Activated B cell treated with CpG ODN at 0.5 μM for 24 hours (primary cell): ENCODE measurements at regions not wholly inside any gene's neighbourhood (a gene's known extent, or its start where the extent isn't known, plus 50 kb on each side); places are given as distances from the start of the nearest gene placed in this dataset.

Experiments used
- ATAC-seq: fragments of 200-7000 bp; cut with Tn5 transposase; one replicate; pipeline ENCODE4 v1.10.0; 2021; ENCODE audit warnings: low read depth, mild to moderate bottlenecking, moderate library complexity
- CTCF ChIA-PET: fragments of 350-600 bp; sonication (Branson Sonifier 250); formaldehyde crosslinking; loops from one replicate; lab custom pipeline; 2021; ENCODE audit warnings: antibody characterized with exemption; lab: Charles Lee
- POLR2A ChIA-PET: fragments of 350-600 bp; sonication (Branson Sonifier 250); formaldehyde crosslinking; loops from one replicate; lab custom pipeline; 2021; ENCODE audit warnings: antibody characterized with exemption; lab: Charles Lee
- DNase-seq: peaks from one replicate; pipeline ENCODE4 v3.0.0; 2022
- H3K27ac Mint-ChIP-seq: one replicate; pipeline ENCODE4 v1.8.0; 2020; ENCODE audit warnings: mixed read lengths
- H3K27me3 Mint-ChIP-seq: one replicate; pipeline ENCODE4 v1.8.0; 2021; ENCODE audit warnings: mixed read lengths
- H3K36me3 Mint-ChIP-seq: one replicate; pipeline ENCODE4 v1.8.0; 2021; ENCODE audit warnings: low read depth, mixed read lengths
- H3K4me1 Mint-ChIP-seq: one replicate; pipeline ENCODE4 v1.8.0; 2021; ENCODE audit warnings: mixed read lengths
- H3K4me3 Mint-ChIP-seq: one replicate; pipeline ENCODE4 v1.8.0; 2020; ENCODE audit warnings: mild to moderate bottlenecking, mixed read lengths
- H3K9me3 Mint-ChIP-seq: one replicate; pipeline ENCODE4 v1.8.0; 2020; ENCODE audit warnings: mixed read lengths
- CTCF ChIP-seq: fragments of 200-600 bp; IDR thresholded peaks from one replicate; pipeline ENCODE4 v1.8.0; 2022; ENCODE audit warnings: antibody characterized with exemption, mild to moderate bottlenecking
- intact Hi-C: fragments of 100-400 bp; cut with micrococcal nuclease; formaldehyde crosslinking; loops from one replicate; pipeline ENCODE4 v1.15.1; 2024

GRCh38 chr13:44120849-44121755, 241.4 kb downstream of the LACC1 start:
- Mint-ChIP-seq H3K36me3 (no peaks in the 10 kb centered on the region), H3K4me1 (peaks cover 26% of the 10 kb centered on the region), H3K27me3 (no peaks in the 10 kb centered on the region), H3K27ac (no peak overlapping the region), H3K4me3 (no peak overlapping the region), H3K9me3 (peaks cover 12% of the 10 kb centered on the region)
- ATAC-seq = no peak
- ChIA-PET POLR2A (no interaction called here), CTCF (no interaction called here)
- no peak for DNase-seq
- intact Hi-C loops = no loop called here
- TF ChIP-seq CTCF = no peak

DNA sequence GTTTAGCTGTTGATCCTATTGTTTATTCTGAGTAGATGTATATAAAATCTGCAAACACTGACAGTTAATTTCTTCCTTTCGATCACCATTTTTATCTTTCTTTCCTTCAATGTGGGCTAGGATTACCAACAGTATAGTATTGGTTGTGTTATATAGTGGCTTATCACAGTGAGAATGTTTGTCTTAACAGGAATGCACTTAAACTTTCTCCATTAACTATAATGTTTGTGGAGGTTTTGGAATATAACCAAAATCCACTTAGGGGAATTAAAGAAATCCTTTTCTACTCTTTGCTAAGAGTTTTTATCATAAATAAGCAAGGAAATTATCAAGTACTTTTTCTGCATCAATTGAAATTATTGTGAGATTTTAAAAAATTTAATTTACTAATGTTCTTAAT, 244.6 kb downstream of the LACC1 start:
- Mint-ChIP-seq H3K4me3 (no peak overlapping the region), H3K4me1 (no peaks in the 10 kb centered on the region), H3K9me3 (peaks cover 12% of the 10 kb centered on the region), H3K27me3 (peaks cover 2% of the 10 kb centered on the region), H3K27ac (no peak overlapping the region), H3K36me3 (no peaks in the 10 kb centered on the region)
- intact Hi-C loops = no loop called here
- CTCF ChIA-PET = no interaction called here
- POLR2A ChIA-PET = no interaction called here
- ATAC-seq = no peak
- no peak for DNase-seq
- no peak for TF ChIP-seq CTCF

DNA sequence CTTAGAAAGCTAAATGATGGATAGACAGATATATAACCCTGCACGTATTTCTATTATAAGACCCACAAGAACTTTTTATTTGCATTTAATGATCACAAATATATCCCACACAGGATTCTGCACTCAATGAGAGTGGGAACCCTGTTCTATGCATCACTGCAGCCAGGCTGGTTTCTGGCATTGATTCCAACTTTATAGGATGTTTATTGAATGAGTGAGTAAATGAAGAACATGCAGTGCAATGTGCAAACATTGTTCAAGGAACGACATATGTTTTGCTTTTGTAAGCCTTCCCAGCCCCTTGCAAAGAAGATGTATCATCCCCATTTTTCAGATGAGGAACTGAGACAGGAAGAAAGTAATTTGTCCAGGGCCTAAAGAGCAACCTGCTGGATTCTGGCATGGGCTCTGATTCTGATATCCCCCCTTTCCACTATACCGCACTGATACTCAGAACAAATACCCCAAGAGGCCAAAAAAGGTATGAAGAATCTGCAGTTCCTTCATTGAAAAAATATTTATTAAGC, 246.3 kb downstream of the LACC1 start:
- H3K36me3 Mint-ChIP-seq = no peaks in the 10 kb centered on the region
- ChIA-PET CTCF (no interaction called here), POLR2A (no interaction called here)
- TF ChIP-seq CTCF = no peak
- peaks cover 12% of the 10 kb centered on the region for H3K9me3 Mint-ChIP-seq
- intact Hi-C loops = no loop called here
- H3K4me3 Mint-ChIP-seq = no peak overlapping the region
- no peak overlapping the region for H3K27ac Mint-ChIP-seq
- no peaks in the 10 kb centered on the region for H3K4me1 Mint-ChIP-seq
- no peak for ATAC-seq
- DNase-seq = no peak
- H3K27me3 Mint-ChIP-seq = peaks cover 9% of the 10 kb centered on the region

DNA sequence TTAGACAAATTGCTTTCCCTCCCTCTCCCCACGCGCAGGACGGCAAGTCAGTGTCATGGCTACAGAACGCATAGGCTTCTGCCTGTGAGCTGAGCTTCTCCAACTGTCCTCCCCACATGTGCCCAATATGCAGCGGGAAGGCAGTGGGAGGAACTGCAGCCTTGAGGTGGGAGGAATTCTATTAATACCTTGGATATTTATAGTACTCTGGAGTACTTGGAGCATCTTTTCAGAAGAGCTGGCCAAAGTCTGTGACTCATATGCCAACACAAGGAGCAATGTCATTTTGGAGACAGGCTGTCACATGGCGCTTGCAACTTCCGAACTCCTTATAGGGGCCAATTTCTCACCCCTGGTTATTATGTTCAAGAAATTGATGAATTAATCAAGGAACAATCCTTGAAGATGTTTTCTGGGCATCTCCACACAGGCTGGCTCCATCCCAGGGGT, 245.0 kb upstream of the SERP2 start:
- no peak overlapping the region for H3K4me3 Mint-ChIP-seq
- H3K27me3 Mint-ChIP-seq = peaks cover 11% of the 10 kb centered on the region
- H3K36me3 Mint-ChIP-seq = no peaks in the 10 kb centered on the region
- no peak for ATAC-seq
- peaks cover 8% of the 10 kb centered on the region for H3K9me3 Mint-ChIP-seq
- H3K4me1 Mint-ChIP-seq = no peaks in the 10 kb centered on the region
- TF ChIP-seq CTCF = no peak
- intact Hi-C loops = no loop called here
- DNase-seq = no peak
- ChIA-PET CTCF (no interaction called here), POLR2A (no interaction called here)
- H3K27ac Mint-ChIP-seq = no peak overlapping the region

DNA sequence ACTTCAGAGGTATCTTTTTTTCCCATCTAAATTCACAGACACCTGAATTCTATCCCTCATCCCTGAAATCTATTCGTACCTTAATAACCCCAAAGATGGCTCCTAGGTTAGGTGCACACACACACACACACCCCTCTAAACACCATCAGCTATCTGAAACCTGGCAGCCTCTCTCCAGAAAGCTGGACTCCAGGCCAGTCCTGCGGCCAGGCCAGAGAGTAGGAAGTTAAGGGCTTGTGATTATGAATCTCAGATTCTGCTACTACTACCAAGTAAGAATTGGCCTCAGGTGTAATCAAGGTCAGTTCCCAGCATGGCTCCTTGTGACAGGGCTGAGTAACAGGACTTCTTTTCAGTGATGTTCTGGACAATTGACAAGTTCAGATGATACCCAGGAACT, 244.2 kb upstream of the SERP2 start:
- Mint-ChIP-seq H3K9me3 (no peaks in the 10 kb centered on the region), H3K27me3 (peaks cover 11% of the 10 kb centered on the region), H3K36me3 (no peaks in the 10 kb centered on the region), H3K27ac (no peak overlapping the region), H3K4me1 (no peaks in the 10 kb centered on the region), H3K4me3 (no peak overlapping the region)
- no peak for TF ChIP-seq CTCF
- ATAC-seq = no peak
- intact Hi-C loops = no loop called here
- ChIA-PET POLR2A (no interaction called here), CTCF (no interaction called here)
- no peak for DNase-seq
